ENCODE measurements at regions not wholly inside any gene's neighbourhood (a gene's known extent, or its start where the extent isn't known, plus 50 kb on each side); places are given as distances from the start of the nearest gene placed in this dataset.
"Not testable (repeated sequence)": the region's sequence is repeated elsewhere in the genome, so short reads cannot be mapped to it uniquely, and the experiment has no call there.

DNA sequence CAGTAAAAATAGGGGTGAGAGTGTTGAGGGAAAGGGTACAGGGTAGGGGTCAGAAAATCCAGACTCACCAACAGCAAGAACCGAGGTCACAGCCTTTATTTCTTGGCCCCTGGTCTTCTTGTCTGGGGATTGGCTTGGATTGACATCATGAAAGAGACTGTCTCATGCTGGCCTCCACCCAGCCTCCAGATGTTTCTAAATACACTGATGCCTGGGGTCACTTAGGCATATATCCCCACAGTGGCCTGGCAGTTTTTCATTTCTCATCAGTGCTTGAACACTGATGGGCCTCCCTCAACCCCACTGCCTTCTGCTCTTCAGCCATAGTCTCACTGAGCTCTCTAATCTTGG lies 173.9 kb downstream of the RTL9 start:
- H3K4me1 ChIP-seq, result no peaks in the 10 kb centered on the region
- DNase-seq (ENCODE audit: low spot score in 2 of 2), result no peak
- H3K36me3 ChIP-seq, result no peaks in the 10 kb centered on the region
- peaks cover 0 to 3% of the 10 kb centered on the region in 2 donors for H3K27me3 ChIP-seq
- TF ChIP-seq EP300 (IDR thresholded peaks at IDR 0.05) (no peak), POLR2A (IDR thresholded peaks at IDR 0.05) (no peak)
- TF ChIP-seq, protein P1, sequence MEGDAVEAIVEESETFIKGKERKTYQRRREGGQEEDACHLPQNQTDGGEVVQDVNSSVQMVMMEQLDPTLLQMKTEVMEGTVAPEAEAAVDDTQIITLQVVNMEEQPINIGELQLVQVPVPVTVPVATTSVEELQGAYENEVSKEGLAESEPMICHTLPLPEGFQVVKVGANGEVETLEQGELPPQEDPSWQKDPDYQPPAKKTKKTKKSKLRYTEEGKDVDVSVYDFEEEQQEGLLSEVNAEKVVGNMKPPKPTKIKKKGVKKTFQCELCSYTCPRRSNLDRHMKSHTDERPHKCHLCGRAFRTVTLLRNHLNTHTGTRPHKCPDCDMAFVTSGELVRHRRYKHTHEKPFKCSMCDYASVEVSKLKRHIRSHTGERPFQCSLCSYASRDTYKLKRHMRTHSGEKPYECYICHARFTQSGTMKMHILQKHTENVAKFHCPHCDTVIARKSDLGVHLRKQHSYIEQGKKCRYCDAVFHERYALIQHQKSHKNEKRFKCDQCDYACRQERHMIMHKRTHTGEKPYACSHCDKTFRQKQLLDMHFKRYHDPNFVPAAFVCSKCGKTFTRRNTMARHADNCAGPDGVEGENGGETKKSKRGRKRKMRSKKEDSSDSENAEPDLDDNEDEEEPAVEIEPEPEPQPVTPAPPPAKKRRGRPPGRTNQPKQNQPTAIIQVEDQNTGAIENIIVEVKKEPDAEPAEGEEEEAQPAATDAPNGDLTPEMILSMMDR (IDR thresholded peaks at IDR 0.05), result no peak
- H3K4me3 ChIP-seq, result no peak overlapping the region
- H3K9me3 ChIP-seq, result no peaks in the 10 kb centered on the region
- 39 to 78% methylated on average over 1 of the region's 1 CpG for WGBS, 2 donors
- H3K27ac ChIP-seq, result no peak overlapping the region

DNA sequence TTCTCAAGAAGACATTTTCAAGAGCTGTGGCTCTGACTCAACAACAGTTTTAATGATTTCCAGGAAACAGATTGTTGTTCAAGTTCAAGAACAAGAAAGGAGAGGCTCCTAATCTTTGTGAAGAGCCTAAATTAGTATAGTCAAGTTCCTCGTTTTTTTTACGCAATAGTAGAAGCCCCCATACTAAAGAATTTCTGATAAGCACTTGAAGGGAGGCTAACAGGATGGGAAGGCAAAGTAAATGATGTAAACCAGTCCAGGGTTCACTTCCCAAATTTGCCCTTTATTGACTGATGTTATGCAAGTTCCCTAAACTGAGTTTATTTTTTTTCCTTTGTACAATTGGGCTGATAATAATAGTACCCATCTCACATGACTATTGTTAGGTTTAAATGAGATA lies 178.2 kb downstream of the RTL9 start:
- no peaks in the 10 kb centered on the region for H3K9me3 ChIP-seq
- no peak for DNase-seq (ENCODE audit: low spot score in 2 of 2)
- no peaks in the 10 kb centered on the region for H3K4me1 ChIP-seq
- H3K4me3 ChIP-seq, result no peak overlapping the region
- TF ChIP-seq POLR2A (IDR thresholded peaks at IDR 0.05), result no peak
- no peak for TF ChIP-seq EP300 (IDR thresholded peaks at IDR 0.05)
- TF ChIP-seq, protein P1 (IDR thresholded peaks at IDR 0.05), result no peak
- peaks cover 0 to 3% of the 10 kb centered on the region in 2 donors for H3K27me3 ChIP-seq
- no peak overlapping the region for H3K27ac ChIP-seq
- 34 to 46% methylated on average over 2 of the region's 2 CpGs for WGBS, 2 donors
- H3K36me3 ChIP-seq, result no peaks in the 10 kb centered on the region

DNA sequence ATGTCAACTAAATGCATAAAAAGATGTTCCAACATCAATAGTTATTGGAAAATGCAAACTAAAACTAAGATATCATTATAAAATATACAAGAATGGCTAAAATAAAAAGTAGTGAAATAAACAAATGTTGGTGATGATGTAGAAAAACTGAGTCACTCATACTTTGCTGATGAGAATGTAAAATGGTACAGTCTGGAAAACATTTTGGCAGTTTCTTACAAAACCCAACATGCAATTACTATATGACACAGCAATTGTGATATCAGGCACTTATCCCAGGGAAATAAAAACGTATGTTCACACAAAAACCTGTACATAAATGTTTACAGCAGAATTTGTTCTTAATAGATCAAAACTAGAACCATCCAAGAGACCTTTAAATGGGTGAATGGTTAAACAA lies 182.6 kb downstream of the RTL9 start:
- no peak for DNase-seq (ENCODE audit: low spot score in 2 of 2)
- Histone ChIP-seq H3K4me1 (no peaks in the 10 kb centered on the region), H3K36me3 (no peaks in the 10 kb centered on the region), H3K27me3 (no peaks in the 10 kb centered on the region), H3K9me3 (no peaks in the 10 kb centered on the region), H3K27ac (no peak overlapping the region), H3K4me3 (no peak overlapping the region)
- 29 to 78% methylated on average over 1 of the region's 1 CpG for WGBS, 2 donors
- TF ChIP-seq EP300 (IDR thresholded peaks at IDR 0.05) (no peak), POLR2A (IDR thresholded peaks at IDR 0.05) (no peak)
- TF ChIP-seq, protein P1 (IDR thresholded peaks at IDR 0.05), result no peak

DNA sequence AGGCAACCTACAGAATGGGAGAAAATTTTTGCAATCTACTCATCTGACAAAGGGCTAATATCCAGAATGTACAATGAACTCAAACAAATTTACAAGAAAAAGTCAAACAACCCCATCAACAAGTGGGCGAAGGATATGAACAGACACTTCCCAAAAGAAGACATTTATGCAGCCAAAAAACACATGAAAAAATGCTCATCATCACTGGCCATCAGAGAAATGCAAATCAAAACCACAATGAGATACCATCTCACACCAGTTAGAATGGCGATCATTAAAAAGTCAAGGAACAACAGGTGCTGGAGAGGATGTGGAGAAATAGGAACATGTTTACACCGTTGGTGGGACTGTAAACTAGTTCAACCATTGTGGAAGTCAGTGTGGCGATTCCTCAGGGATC lies 192.2 kb downstream of the RTL9 start:
- H3K9me3 ChIP-seq; H3K27ac ChIP-seq; H3K4me1 ChIP-seq; H3K36me3 ChIP-seq; DNase-seq (ENCODE audit: low spot score in 2 of 2); H3K27me3 ChIP-seq; H3K4me3 ChIP-seq: not testable (repeated sequence)
- 81 to 95% methylated on average over 4 of the region's 4 CpGs for WGBS, 2 donors

DNA sequence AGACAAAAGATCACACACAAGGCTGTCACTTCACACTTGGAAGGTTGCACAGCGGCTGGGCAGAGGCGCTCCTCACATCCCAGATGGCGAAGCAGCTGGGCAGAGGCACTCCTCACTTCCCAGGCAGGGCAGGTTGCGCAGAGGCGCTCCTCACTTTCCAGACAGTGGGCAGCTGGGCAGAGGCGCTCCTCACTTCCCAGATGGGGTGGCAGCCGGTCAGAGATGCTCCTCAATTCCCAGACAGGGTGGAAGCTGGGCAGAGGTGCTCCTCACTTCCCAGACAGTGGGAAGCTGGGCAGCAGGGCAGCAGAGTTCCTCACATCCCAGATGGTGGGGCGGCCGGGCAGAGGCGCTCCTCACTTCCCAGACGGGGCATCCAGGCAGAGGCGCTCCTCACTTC lies 199.2 kb downstream of the RTL9 start:
- H3K27ac ChIP-seq, result no peak overlapping the region
- peaks cover 0 to 9% (median 0%) of the 10 kb centered on the region in 4 donors for H3K9me3 ChIP-seq
- TF ChIP-seq EP300 (IDR thresholded peaks at IDR 0.05) (no peak), POLR2A (IDR thresholded peaks at IDR 0.05) (no peak)
- TF ChIP-seq, protein P1 (IDR thresholded peaks at IDR 0.05), result no peak
- no peaks in the 10 kb centered on the region for H3K27me3 ChIP-seq
- no peaks in the 10 kb centered on the region for H3K4me1 ChIP-seq
- DNase-seq (ENCODE audit: low spot score in 2 of 2), result no peak
- 90 to 97% methylated on average over 3 to 12 of the region's 12 CpGs for WGBS, 2 donors
- no peaks in the 10 kb centered on the region for H3K36me3 ChIP-seq
- H3K4me3 ChIP-seq, result no peak overlapping the region

DNA sequence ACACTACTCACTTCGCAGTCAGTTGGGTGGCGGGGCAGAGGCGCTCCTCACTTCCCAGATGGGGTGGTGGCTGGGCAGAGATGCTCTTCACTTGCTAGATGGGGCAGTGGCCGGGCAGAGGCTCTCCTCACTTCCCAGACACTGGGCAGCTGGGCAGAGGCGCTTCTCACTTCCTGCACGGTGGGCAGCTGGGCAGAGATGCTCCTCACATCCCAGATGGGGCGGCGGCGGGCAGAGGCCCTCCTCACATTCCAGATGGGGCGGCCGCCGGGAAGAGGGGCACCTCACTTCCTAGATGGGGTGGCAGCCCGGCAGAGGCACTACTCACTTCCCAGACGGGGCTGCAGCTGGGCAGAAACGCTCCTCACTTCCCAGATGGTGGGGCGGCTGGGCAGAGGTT lies 199.8 kb downstream of the RTL9 start:
- no peaks in the 10 kb centered on the region for H3K36me3 ChIP-seq
- H3K9me3 ChIP-seq, result peaks cover 0 to 9% (median 0%) of the 10 kb centered on the region in 4 donors
- TF ChIP-seq POLR2A (IDR thresholded peaks at IDR 0.05) (no peak), EP300 (IDR thresholded peaks at IDR 0.05) (no peak)
- TF ChIP-seq, protein P1 (IDR thresholded peaks at IDR 0.05), result no peak
- no peaks in the 10 kb centered on the region for H3K4me1 ChIP-seq
- H3K27ac ChIP-seq, result no peak overlapping the region
- no peak for DNase-seq (ENCODE audit: low spot score in 2 of 2)
- H3K27me3 ChIP-seq, result no peaks in the 10 kb centered on the region
- 85% methylated on average over 16 of the region's 16 CpGs; no CpG with 5 or more reads in 1 of the 2 donors for WGBS, 2 donors
- no peak overlapping the region for H3K4me3 ChIP-seq
